Activated T-cell treated with anti-CD3 and anti-CD28 coated beads, Interleukin-2, amount 50 U/mL, for 4 hours (primary cell): ENCODE measurements at regions not wholly inside any gene's neighbourhood (a gene's known extent, or its start where the extent isn't known, plus 50 kb on each side); places are given as distances from the start of the nearest gene placed in this dataset.
"Not testable (repeated sequence)": the region's sequence is repeated elsewhere in the genome, so short reads cannot be mapped to it uniquely, and the experiment has no call there.

Experiments used
- ATAC-seq, 2 donors: fragments of 200-7000 bp; cut with Tn5 transposase; one replicate each; pipeline ENCODE4 v1.10.0; 2021
- DNase-seq: peaks from one replicate; pipeline ENCODE4 v3.0.0-alpha.2; 2020
- H3K27me3 Mint-ChIP-seq: one replicate; pipeline ENCODE4 v1.8.0; 2021; ENCODE audit warnings: low read depth, mixed read lengths
- H3K36me3 Mint-ChIP-seq: one replicate; pipeline ENCODE4 v1.8.0; 2022; ENCODE audit warnings: mixed read lengths; ENCODE audit not compliant: insufficient read depth
- H3K4me1 Mint-ChIP-seq: one replicate; pipeline ENCODE4 v1.8.0; 2021; ENCODE audit warnings: low read depth, mixed read lengths
- H3K4me3 Mint-ChIP-seq: one replicate; pipeline ENCODE4 v1.8.0; 2021; ENCODE audit warnings: mild to moderate bottlenecking, moderate library complexity, mixed read lengths
- H3K9me3 Mint-ChIP-seq: one replicate; pipeline ENCODE4 v1.8.0; 2021; ENCODE audit warnings: mixed read lengths

DNA sequence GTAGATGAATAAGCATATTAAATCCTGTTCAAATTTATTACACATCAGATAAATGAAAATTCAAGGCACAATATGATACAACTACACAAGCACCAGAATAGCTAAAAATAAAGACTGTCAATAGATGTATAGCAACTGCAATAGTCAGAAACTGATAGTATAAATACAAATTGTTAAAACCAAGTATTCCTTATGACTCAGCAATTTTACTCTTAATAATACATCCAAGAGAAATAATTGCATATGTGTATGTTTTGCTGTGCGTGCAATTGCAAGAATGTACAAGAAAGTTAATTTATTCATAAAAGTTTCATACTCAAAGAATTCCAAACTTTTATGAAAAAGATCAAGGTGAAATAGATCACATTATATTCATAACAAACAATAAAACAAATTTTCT is 1338.1 kb downstream of the OLFM4 start:
- DNase-seq: no peak

DNA sequence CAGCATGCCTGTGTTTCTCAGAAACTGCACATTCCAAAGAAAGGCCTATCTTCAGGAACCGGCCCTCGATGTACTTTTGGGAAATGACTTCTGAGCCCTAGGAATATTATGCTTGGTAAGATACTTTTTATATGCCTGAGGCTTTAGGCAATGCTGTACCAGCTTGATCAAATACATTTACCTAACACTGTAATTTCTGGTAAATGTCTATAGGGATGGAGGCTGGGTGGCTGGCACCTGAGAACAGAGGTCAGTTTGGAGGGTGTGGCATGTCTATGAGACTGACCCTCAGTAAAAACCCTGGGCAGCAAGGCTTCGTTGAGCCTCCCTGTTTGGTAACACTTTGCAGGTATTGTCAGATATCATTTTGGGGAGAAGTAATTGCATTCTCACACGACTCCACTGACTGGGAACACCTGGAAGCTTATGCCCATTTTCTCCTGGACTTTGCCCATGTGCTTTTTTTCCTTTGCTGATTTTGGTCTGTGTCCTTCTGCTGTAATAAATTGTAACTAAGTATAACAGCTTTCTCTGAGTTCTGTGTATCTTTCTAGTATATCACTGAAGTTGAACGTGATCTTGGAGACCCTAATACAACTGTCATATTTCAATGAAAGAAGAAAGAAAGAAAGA is 1339.1 kb downstream of the OLFM4 start:
- Mint-ChIP-seq H3K4me1 (no peaks in the 10 kb centered on the region), H3K27me3 (no peaks in the 10 kb centered on the region), H3K9me3 (peaks cover 12% of the 10 kb centered on the region), H3K4me3 (no peak overlapping the region), H3K36me3 (no peaks in the 10 kb centered on the region)
- no peak for ATAC-seq
- no peak for DNase-seq

More for the DNA sequence above, 1338.1 kb downstream of the OLFM4 start:
- Mint-ChIP-seq H3K4me3 (no peak overlapping the region), H3K27me3 (no peaks in the 10 kb centered on the region), H3K9me3 (peaks cover 12% of the 10 kb centered on the region), H3K36me3 (no peaks in the 10 kb centered on the region), H3K4me1 (no peaks in the 10 kb centered on the region)
- no peak for ATAC-seq

DNA sequence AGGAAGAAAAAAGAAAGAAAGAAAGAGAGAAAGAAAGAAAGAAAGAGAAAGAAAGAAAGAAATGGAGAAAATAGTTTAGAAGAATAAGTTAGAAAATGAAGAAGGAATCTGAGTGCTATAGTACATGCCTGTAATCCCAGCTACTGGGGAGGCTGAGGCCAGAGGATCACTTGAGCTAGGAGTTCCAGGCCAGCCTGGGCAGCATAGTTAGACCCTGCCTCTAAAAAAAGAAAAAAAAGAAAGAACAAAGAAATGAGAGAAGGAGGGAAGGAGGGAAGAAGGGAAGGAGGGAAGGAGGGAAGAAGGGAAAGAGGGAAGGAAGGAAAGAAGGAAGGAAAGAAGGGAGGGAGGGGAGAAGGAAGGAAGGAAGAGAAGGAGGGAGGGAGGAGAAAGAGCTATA is 1339.8 kb downstream of the OLFM4 start:
- no peak overlapping the region for H3K4me3 Mint-ChIP-seq

DNA sequence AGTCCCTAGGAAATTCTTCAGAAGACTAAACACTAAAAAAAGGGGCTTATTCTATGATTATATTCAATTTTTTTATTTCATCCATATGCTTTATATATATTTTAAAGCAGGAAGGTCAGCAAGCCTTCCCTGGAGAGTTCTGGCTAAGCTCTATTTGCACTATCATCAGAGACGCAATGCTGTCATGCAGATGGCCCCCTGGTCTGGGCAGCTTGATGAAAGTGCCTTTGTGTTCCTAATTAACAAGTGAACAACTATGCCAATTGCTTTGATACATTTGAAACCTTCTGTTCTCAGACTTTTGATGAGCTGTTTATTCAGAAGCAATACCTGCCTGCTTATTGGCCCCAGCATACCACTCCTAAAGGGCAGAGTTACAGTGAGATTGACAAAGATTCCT is 1344.6 kb downstream of the OLFM4 start:
- H3K4me1 Mint-ChIP-seq: no peaks in the 10 kb centered on the region
- no peaks in the 10 kb centered on the region for H3K27me3 Mint-ChIP-seq
- ATAC-seq: no peak
- peaks cover 15% of the 10 kb centered on the region for H3K9me3 Mint-ChIP-seq
- H3K4me3 Mint-ChIP-seq: no peak overlapping the region
- no peaks in the 10 kb centered on the region for H3K36me3 Mint-ChIP-seq
- DNase-seq: no peak

More for the DNA sequence above, 1339.8 kb downstream of the OLFM4 start:
- no peaks in the 10 kb centered on the region for H3K36me3 Mint-ChIP-seq
- H3K4me1 Mint-ChIP-seq: no peaks in the 10 kb centered on the region
- H3K27me3 Mint-ChIP-seq: no peaks in the 10 kb centered on the region
- ATAC-seq (no peak), DNase-seq (no peak)
- H3K9me3 Mint-ChIP-seq: peaks cover 12% of the 10 kb centered on the region

DNA sequence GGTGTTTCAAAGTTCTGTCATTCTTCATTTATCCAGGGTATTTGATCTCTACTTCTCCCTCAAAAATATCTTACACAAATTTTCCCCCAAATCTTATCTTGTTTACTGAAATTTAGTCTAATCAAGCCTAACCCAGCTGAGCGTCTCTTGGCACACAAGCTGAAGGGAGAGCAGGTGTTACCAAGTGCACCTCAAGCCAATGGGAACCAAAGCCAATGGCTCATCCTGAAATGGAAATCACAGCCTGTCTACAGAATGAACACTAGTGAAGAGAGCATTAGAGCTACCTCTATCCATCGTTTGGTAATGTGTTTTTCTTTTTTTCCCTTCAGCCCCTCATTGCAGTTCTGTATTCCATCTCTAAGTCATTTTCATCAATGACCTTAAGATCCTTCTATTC is 1350.8 kb downstream of the OLFM4 start:
- no peak for ATAC-seq
- H3K27me3 Mint-ChIP-seq: no peaks in the 10 kb centered on the region
- no peak for DNase-seq
- H3K4me3 Mint-ChIP-seq: no peak overlapping the region
- H3K36me3 Mint-ChIP-seq: no peaks in the 10 kb centered on the region
- peaks cover 13% of the 10 kb centered on the region for H3K9me3 Mint-ChIP-seq
- H3K4me1 Mint-ChIP-seq: no peaks in the 10 kb centered on the region

DNA sequence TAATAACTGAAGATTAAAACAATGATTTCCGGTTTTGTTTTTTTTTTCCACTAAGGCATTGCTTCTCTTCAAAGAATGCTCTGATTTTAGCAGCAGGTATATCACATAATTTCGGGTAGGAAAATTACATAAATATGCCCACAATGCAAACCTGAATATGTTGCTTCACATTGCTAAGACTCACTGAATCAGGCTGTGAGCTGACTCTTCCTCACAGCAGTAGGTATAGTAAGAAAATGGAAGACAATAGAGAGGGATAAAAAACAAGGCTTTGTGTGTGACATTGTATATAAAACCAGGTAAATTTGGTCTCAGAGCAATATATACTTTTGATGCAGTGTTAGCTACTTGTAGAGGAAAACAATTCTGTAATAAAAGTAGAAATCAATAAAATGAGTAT is 1355.0 kb downstream of the OLFM4 start:
- no peaks in the 10 kb centered on the region for H3K27me3 Mint-ChIP-seq
- H3K4me3 Mint-ChIP-seq: no peak overlapping the region
- H3K36me3 Mint-ChIP-seq: no peaks in the 10 kb centered on the region
- ATAC-seq (no peak), DNase-seq (no peak)
- H3K4me1 Mint-ChIP-seq: no peaks in the 10 kb centered on the region
- peaks cover 15% of the 10 kb centered on the region for H3K9me3 Mint-ChIP-seq

DNA sequence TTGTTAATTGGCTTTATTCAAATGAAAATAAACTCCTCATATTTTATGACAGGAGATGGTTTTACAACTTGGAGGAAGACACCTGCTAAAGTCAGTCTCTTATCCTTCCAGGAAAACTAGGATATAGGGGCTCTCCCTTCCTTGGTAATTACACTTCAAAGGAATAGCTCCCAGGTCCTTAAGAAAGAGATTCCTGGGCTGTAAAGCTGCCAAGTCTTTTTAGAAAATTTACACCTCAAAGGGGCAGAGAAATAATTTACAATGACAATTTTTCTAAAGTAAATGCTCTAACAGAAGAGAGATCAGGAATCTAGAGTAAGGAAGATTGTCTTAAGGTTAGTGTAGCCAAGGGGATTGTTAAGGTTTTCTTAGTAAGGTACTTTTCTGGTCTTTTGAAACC is 1359.0 kb downstream of the OLFM4 start:
- DNase-seq (no peak), ATAC-seq (no peak)
- Mint-ChIP-seq H3K27me3 (no peaks in the 10 kb centered on the region), H3K9me3 (peaks cover 19% of the 10 kb centered on the region), H3K4me1 (no peaks in the 10 kb centered on the region), H3K4me3 (no peak overlapping the region), H3K36me3 (no peaks in the 10 kb centered on the region)

DNA sequence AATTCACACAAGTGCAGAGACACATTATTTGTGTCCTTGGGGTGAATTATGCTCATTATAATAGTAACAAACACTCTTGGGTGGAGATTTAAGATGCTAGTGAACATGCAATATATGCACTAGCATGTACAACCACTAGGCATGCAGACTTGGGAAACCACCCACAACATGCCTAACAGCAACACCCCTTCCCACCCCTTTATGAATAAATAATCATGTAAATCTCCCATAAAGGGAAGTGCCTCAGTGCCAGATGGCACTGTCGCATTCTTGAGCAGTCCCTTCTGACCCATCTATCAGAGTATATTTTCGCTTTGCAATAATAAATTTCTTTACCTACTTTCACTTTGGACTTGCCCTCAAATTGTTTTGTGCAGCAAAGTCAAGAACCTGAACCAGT is 1362.2 kb downstream of the OLFM4 start:
- Mint-ChIP-seq H3K9me3 (peaks cover 21% of the 10 kb centered on the region), H3K4me3 (no peak overlapping the region), H3K4me1 (no peaks in the 10 kb centered on the region), H3K36me3 (no peaks in the 10 kb centered on the region), H3K27me3 (no peaks in the 10 kb centered on the region)
- no peak for DNase-seq
- ATAC-seq: no peak

DNA sequence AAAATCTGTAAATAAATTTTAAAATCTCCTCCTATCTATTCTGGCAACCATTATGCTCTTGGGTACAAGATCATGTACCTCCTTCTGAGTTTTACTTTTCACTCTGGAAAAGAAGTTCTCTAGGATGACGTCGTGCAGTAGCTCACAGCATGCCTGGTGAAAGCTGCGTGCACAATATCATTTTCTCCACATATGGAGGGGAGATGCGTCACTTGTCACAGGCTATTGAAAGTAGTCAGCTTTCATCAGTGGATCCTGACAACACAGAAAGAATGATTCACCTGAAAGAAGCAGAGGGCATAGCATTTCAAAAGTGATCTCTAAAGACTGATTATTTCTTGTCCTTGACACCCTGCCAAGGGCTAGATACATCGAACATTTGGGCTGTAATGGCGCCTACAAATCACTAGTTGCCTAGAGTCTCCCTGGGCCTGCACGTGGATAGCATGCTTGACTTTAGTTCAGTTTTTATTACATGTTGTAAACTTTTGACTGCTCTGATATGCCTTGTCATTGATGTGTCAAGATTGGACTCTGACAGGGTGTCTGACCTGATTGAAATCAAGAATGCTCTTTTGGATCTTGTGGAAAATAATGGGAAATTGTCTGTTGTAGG is 1365.6 kb downstream of the OLFM4 start:
- Mint-ChIP-seq H3K9me3 (peaks cover 12% of the 10 kb centered on the region), H3K36me3 (no peaks in the 10 kb centered on the region), H3K4me1 (no peaks in the 10 kb centered on the region), H3K27me3 (no peaks in the 10 kb centered on the region), H3K4me3 (no peak overlapping the region)
- DNase-seq (no peak), ATAC-seq (no peak)

DNA sequence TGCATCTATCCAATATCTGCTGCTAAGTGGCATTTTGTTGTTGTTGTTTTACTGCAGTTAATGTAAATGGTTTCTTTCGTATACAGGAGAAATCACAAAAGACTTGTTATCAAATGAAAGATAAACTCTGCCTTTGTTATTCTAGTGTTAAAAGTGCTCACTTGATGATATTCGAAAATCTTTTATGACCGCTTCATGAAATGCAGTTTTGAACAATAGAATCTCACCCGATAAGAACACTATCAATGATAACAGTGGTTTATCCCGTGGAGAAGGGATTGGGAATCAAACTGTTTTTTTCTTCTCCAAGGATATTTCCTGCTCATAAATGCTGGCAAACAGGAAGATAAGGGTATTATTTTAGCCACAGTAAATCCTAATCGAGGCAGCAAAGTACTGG is 1366.3 kb downstream of the OLFM4 start:
- no peak for DNase-seq
- Mint-ChIP-seq H3K9me3 (peaks cover 11% of the 10 kb centered on the region), H3K4me3 (no peak overlapping the region), H3K27me3 (no peaks in the 10 kb centered on the region), H3K4me1 (no peaks in the 10 kb centered on the region), H3K36me3 (no peaks in the 10 kb centered on the region)
- ATAC-seq: no peak

DNA sequence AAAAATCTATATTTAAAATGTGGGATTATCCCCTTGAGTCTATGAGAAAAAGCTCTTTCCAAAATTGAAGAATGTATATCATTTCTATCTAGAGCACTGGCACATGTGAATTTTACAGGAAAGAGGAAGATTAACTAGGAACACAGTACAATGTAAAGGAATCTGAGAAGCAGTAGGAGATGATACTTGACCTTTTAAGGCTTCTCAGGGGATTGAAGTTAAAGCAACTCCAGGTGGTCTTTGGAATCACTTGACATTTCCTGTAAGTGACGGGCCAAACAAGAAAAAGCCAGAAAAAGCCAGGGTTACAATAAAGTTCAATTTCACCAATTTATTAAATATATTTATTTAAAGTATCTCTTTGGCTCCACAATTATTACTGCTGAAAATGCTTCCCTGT is 1373.9 kb downstream of the OLFM4 start:
- no peaks in the 10 kb centered on the region for H3K27me3 Mint-ChIP-seq
- ATAC-seq: no peak
- H3K4me3 Mint-ChIP-seq: no peak overlapping the region

DNA sequence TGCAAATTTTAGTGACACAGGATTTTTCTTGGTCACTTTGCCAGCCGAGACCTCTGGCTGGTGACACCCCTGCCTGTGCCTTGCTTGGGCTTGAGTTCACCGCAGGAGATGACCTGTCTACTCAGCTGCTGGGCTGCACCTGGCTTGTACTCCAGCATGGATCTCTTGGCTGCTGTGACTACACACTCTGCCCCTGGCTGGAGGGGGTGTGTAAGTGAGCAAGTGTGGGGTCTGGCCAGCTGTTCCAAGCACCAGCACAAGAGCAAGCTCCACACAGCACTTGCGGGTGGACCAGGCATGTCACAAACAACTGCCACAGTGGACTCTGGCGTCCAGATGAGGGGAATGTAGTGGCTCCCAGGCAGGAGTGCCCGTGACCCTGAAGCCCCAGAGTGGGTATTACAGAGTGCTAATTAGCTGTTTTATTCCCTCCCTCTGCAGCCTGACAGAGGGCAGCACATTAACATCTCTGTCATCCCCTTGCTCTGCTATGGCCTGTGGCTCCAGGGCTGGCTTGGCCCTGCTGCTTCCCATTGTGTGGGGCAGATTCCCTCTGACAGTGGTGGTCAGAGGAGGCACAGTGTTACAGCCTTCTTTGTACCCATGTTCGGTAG is 1387.2 kb downstream of the OLFM4 start:
- no peaks in the 10 kb centered on the region for H3K4me1 Mint-ChIP-seq
- H3K9me3 Mint-ChIP-seq: peaks cover 10% of the 10 kb centered on the region
- no peak overlapping the region for H3K4me3 Mint-ChIP-seq
- DNase-seq: no peak
- no peaks in the 10 kb centered on the region for H3K36me3 Mint-ChIP-seq
- H3K27me3 Mint-ChIP-seq: no peaks in the 10 kb centered on the region
- ATAC-seq: no peak

More for the DNA sequence above, 1373.9 kb downstream of the OLFM4 start:
- peaks cover 14% of the 10 kb centered on the region for H3K9me3 Mint-ChIP-seq
- H3K36me3 Mint-ChIP-seq: no peaks in the 10 kb centered on the region
- no peaks in the 10 kb centered on the region for H3K4me1 Mint-ChIP-seq
- DNase-seq: no peak

DNA sequence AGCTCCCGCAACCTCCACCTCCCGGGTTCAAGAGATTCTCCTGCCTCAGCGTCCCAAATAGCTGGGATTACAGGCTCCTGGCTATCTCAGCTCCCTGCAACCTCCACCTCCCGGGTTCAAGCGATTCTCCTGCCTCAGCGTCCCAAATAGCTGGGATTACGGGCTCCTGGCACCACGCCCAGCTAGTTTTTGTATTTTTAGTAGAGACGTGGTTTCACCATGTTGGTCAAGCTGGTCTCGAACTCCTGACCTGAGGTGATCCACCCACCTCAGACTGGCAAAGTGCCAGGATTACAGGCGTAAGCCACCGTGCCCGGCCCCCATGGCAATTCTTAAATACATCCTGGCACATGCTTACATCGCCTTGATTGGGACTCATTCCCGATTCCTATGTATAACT is 1394.3 kb downstream of the OLFM4 start:
- not testable (repeated sequence) for H3K4me1 Mint-ChIP-seq, H3K9me3 Mint-ChIP-seq, DNase-seq, H3K4me3 Mint-ChIP-seq, H3K36me3 Mint-ChIP-seq, H3K27me3 Mint-ChIP-seq, ATAC-seq

DNA sequence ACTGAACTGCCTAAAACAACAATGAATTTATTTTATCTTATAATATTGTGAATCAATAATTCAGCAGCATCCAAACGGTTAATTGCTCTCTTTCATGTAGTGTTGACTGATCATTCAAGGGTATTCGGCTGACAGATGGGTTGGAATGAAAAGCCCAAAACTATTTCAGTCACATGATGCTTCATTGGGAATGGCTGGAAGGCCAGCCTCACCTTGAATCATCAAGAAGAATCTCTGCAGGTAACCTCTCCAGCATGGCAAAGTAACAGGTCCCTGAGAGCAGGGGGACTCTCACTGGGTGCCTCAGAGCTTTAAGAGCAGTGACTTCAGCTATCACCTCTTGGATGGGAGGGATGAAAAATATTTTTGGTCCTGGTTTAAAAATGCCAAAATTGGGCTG is 1395.7 kb downstream of the OLFM4 start:
- H3K36me3 Mint-ChIP-seq: no peaks in the 10 kb centered on the region
- DNase-seq: no peak
- H3K4me1 Mint-ChIP-seq: no peaks in the 10 kb centered on the region
- ATAC-seq: no peak
- H3K4me3 Mint-ChIP-seq: no peak overlapping the region
- no peaks in the 10 kb centered on the region for H3K27me3 Mint-ChIP-seq
- H3K9me3 Mint-ChIP-seq: peaks cover 9% of the 10 kb centered on the region

DNA sequence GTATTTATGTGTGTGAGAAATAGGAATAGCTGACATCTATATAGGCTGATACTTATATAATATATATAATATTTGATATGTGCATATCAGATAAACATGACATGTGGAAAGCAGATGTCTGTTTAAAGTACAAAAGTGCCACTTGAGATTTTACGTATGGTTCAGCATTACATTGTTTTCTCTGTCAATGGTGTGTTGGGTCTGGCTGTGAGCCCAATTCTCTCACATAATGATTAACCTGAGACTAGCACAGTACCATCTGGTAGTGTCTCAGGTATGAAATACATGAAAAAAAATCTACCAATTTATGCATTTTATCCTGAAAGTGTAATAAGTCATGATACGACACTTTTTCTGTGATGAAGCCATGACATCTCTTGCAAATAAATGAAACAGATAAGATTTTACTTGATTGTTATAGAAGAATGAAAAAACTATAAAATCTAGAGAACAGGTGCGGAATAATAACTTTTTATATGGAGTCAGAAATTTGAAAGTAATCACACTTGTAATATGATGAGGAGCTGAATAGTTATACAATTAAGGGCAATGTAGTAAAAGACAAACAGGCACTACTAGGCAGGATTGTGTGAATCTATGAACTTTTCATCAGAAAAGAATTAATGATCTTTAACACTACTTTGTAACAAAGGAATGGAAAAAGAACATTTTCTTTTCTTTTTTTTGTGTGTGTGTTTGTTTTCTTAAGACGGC is 1405.0 kb downstream of the OLFM4 start:
- DNase-seq (no peak), ATAC-seq (no peak)
- H3K4me3 Mint-ChIP-seq: no peak overlapping the region
- H3K36me3 Mint-ChIP-seq: no peaks in the 10 kb centered on the region
- no peaks in the 10 kb centered on the region for H3K9me3 Mint-ChIP-seq
- no peaks in the 10 kb centered on the region for H3K27me3 Mint-ChIP-seq
- no peaks in the 10 kb centered on the region for H3K4me1 Mint-ChIP-seq
